ENCODE measurements at regions not wholly inside any gene's neighbourhood (a gene's known extent, or its start where the extent isn't known, plus 50 kb on each side); places are given as distances from the start of the nearest gene placed in this dataset.

GRCh38 chrX:150308532-150309157 lies 54.5 kb upstream of the MAMLD1 start:
- no peak for TF ChIP-seq POLR2AphosphoS5 (IDR thresholded peaks at IDR 0.05)
- no peak for TF ChIP-seq POLR2A (IDR thresholded peaks at IDR 0.05)
- no peak for TF ChIP-seq CTCF (IDR thresholded peaks at IDR 0.05 in 8 of 11, conservative IDR thresholded peaks at IDR 0.05 in 3 of 11)
- H3K4me1 ChIP-seq: no peaks in the 10 kb centered on the region
- intact Hi-C loops (cut with DNase I; ENCODE audit: low total_unique reads): no loop called here
- H3K9me3 ChIP-seq: no peaks in the 10 kb centered on the region
- DNase-seq: no peak
- H3K36me3 ChIP-seq: no peaks in the 10 kb centered on the region
- no peak overlapping the region for H3K4me3 ChIP-seq
- 70 to 85% (median 76%) methylated on average over 2 to 9 of the region's 9 CpGs for WGBS, 5 donors
- H3K27ac ChIP-seq: no peak overlapping the region
- H3K27me3 ChIP-seq (replicated peaks in 1 of 7): no peaks in the 10 kb centered on the region

- Histone ChIP-seq H3K27ac (no peak overlapping the region), H3K4me3 (no peak overlapping the region), H3K36me3 (no peaks in the 10 kb centered on the region), H3K27me3 (replicated peaks in 1 of 7) (no peaks in the 10 kb centered on the region), H3K9me3 (no peaks in the 10 kb centered on the region), H3K4me1 (no peaks in the 10 kb centered on the region)
- 72 to 100% (median 89%) methylated on average over 2 to 4 of the region's 4 CpGs for WGBS, 5 donors
- intact Hi-C loops (cut with DNase I; ENCODE audit: low total_unique reads): no loop called here
- TF ChIP-seq POLR2AphosphoS5 (IDR thresholded peaks at IDR 0.05) (no peak), CTCF (IDR thresholded peaks at IDR 0.05 in 8 of 11, conservative IDR thresholded peaks at IDR 0.05 in 3 of 11) (no peak), POLR2A (IDR thresholded peaks at IDR 0.05) (no peak)
- DNase-seq: no peak
Measured at GRCh38 chrX:150310417-150310816, 52.7 kb upstream of the MAMLD1 start.

GRCh38 chrX:150310881-150311280 lies 52.2 kb upstream of the MAMLD1 start:
- TF ChIP-seq POLR2A (IDR thresholded peaks at IDR 0.05): no peak
- no peak for TF ChIP-seq CTCF (IDR thresholded peaks at IDR 0.05 in 8 of 11, conservative IDR thresholded peaks at IDR 0.05 in 3 of 11)
- no peak for TF ChIP-seq POLR2AphosphoS5 (IDR thresholded peaks at IDR 0.05)
- Histone ChIP-seq H3K9me3 (no peaks in the 10 kb centered on the region), H3K27ac (no peak overlapping the region), H3K27me3 (replicated peaks in 1 of 7) (no peaks in the 10 kb centered on the region), H3K36me3 (no peaks in the 10 kb centered on the region), H3K4me3 (no peak overlapping the region), H3K4me1 (no peaks in the 10 kb centered on the region)
- 78 to 89% (median 82%) methylated on average over 1 of the region's 1 CpG for WGBS, 5 donors
- intact Hi-C loops (cut with DNase I; ENCODE audit: low total_unique reads): no loop called here
- DNase-seq: no peak

- Histone ChIP-seq H3K9me3 (no peaks in the 10 kb centered on the region), H3K27ac (no peak overlapping the region), H3K4me1 (no peaks in the 10 kb centered on the region), H3K4me3 (no peak overlapping the region), H3K27me3 (replicated peaks in 1 of 7) (peaks cover 0 to 4% (median 0%) of the 10 kb centered on the region in 7 donors), H3K36me3 (no peaks in the 10 kb centered on the region)
- no peak for DNase-seq
- 0 to 71% (median 60%) methylated on average over 1 to 3 of the region's 3 CpGs for WGBS, 5 donors
- TF ChIP-seq POLR2AphosphoS5 (IDR thresholded peaks at IDR 0.05) (no peak), CTCF (IDR thresholded peaks at IDR 0.05 in 8 of 11, conservative IDR thresholded peaks at IDR 0.05 in 3 of 11) (no peak), POLR2A (IDR thresholded peaks at IDR 0.05) (no peak)
- intact Hi-C loops (cut with DNase I; ENCODE audit: low total_unique reads): no loop called here
Measured at GRCh38 chrX:150312931-150313330, 50.2 kb upstream of the MAMLD1 start.

Small RNA genes lying in the stretch of these regions (microRNA-seq; reads per million reads assigned to microRNA genes)
- 0.36 to 1.4 (median 0.70) reads per million in 3 donors for gene MIR2114

Small RNA genes lying in the stretch of these regions (small RNA-seq; reads per million reads assigned to genes)
- 0 reads per million in 4 donors for gene MIR2114

Measured in spleen (tissue), 11 donors.